ENCODE measurements at regions not wholly inside any gene's neighbourhood (a gene's known extent, or its start where the extent isn't known, plus 50 kb on each side); places are given as distances from the start of the nearest gene placed in this dataset.

- H3K9me1 ChIP-seq (ENCODE audit: control insufficient read depth, insufficient read depth, low read length): no peaks in the 10 kb centered on the region
- DNase-seq (ENCODE audit: extremely low read depth in 1 of 4, low spot score in 3 of 4) (no peak), ATAC-seq (no peak), FAIRE-seq (no peak)
- no peak overlapping the region for H3K4me3 ChIP-seq
- intact Hi-C loops (cut with micrococcal nuclease): no loop called here
- no TSS peak for BruUV-seq (replicated peaks)
- no peak overlapping the region for H3K27ac ChIP-seq (ENCODE audit: extremely low read depth, low read depth, low read length)
- CTCF ChIA-PET (ENCODE audit: low intra/inter-chr PET ratio): no interaction called here
- no peak for TF ChIP-seq PHB (CRISPR knock-in tag; IDR thresholded peaks at IDR 0.05)
- TF ChIP-seq ZFP36 (IDR thresholded peaks at IDR 0.05; ENCODE audit: low read depth, low read length, partially characterized antibody): no peak
- TF ChIP-seq NCOA6 (IDR thresholded peaks at IDR 0.05): no peak
- no peak for TF ChIP-seq MCM5 (IDR thresholded peaks at IDR 0.05; ENCODE audit: low read depth)
- no peak for TF ChIP-seq TGIF2 (CRISPR knock-in tag; IDR thresholded peaks at IDR 0.05)
- TF ChIP-seq NFIC (IDR thresholded peaks at IDR 0.05): no peak
- no peak for TF ChIP-seq ZNF511 (CRISPR knock-in tag; IDR thresholded peaks at IDR 0.05)
- TF ChIP-seq ZBTB12 (CRISPR knock-in tag; IDR thresholded peaks at IDR 0.05): no peak
- no peak for TF ChIP-seq RBM34 (IDR thresholded peaks at IDR 0.05; ENCODE audit: borderline replicate concordance, insufficient read depth, low read length)
- no peak for TF ChIP-seq FUS (optimal IDR thresholded peaks at IDR 0.05; ENCODE audit: low read depth, low read length)
- no peak for TF ChIP-seq JUNB (CRISPR knock-in tag; conservative IDR thresholded peaks at IDR 0.05)
- no peak overlapping the region for H2AFZ ChIP-seq (ENCODE audit: low read depth, low read length)
- H3K79me2 ChIP-seq (ENCODE audit: control insufficient read depth, insufficient read depth, low read length): no peaks in the 10 kb centered on the region
- 11% methylated on average over 2 of the region's 2 CpGs for WGBS (ENCODE audit: insufficient coverage, low coverage, missing lambda C conversion rate)
- H4K20me1 ChIP-seq (replicated peaks; ENCODE audit: control insufficient read depth, insufficient read depth, low read length): no peaks in the 10 kb centered on the region
- H3K9ac ChIP-seq (ENCODE audit: insufficient read depth in 1 of 2, low read depth in 2 of 2, low read length in 2 of 2): no peak overlapping the region
- in situ Hi-C loops (cut with MboI): no loop called here
- no peaks in the 10 kb centered on the region for H3K9me3 ChIP-seq (replicated peaks; ENCODE audit: control insufficient read depth, insufficient read depth, low read depth, low read length)
- peaks cover 0 to 15% of the 10 kb centered on the region in 2 experiments; a peak in 2 of 5 replicates for H3K27me3 ChIP-seq (ENCODE audit: control insufficient read depth in 2 of 2, insufficient read depth in 2 of 2, low read length in 2 of 2)
- H3K4me1 ChIP-seq (replicated peaks in 1 of 2; ENCODE audit: control insufficient read depth in 2 of 2, insufficient read depth in 2 of 2, low read length in 2 of 2): no peaks in the 10 kb centered on the region
- H3K36me3 ChIP-seq (ENCODE audit: control insufficient read depth, insufficient read depth, low read length): no peaks in the 10 kb centered on the region
- no peak overlapping the region for H3K4me2 ChIP-seq (ENCODE audit: insufficient read depth, low read length)
- POLR2A ChIA-PET: no interaction called here
Measured at GRCh38 chr4:184924516-184924915, 93.8 kb upstream of the HELT start.

Measured in K562 (cell line).